DND-41 (cell line): ENCODE measurements at regions not wholly inside any gene's neighbourhood (a gene's known extent, or its start where the extent isn't known, plus 50 kb on each side); places are given as distances from the start of the nearest gene placed in this dataset.

ENCODE experiments used
- ATAC-seq: fragments of 200-7000 bp; cut with Tn5 transposase; 3 replicates; pipeline ENCODE4 v1.9.1; 2021; ENCODE audit warnings: low read depth; ENCODE audit not compliant: insufficient read depth
- DNase-seq: peaks from one replicate; pipeline ENCODE4 v3.0.0-alpha.2; 2020
- H2AFZ ChIP-seq: 2 replicates; pipeline ENCODE4 v1.6.0; 2012; ENCODE audit warnings: low read depth, low read length
- H3K27ac ChIP-seq: 2 replicates; pipeline ENCODE4 v1.5.1; 2012; ENCODE audit warnings: low read length, inconsistent platforms
- H3K27me3 ChIP-seq: fragments of 200-600 bp; sonication (generic); 2 replicates; pipeline ENCODE4 v1.6.0; 2012; ENCODE audit warnings: low read length, mild to moderate bottlenecking, inconsistent platforms; ENCODE audit not compliant: insufficient read depth, poor library complexity
- H3K36me3 ChIP-seq: 2 replicates; pipeline ENCODE4 v1.5.1; 2012; ENCODE audit warnings: low read length, inconsistent platforms; ENCODE audit not compliant: insufficient read depth
- H3K4me1 ChIP-seq: 2 replicates; pipeline ENCODE4 v1.5.1; 2012; ENCODE audit warnings: mild to moderate bottlenecking, low read length; ENCODE audit not compliant: insufficient read depth
- H3K4me2 ChIP-seq: 2 replicates; pipeline ENCODE4 v1.6.0; 2012; ENCODE audit warnings: mild to moderate bottlenecking, moderate library complexity, low read length, inconsistent platforms; ENCODE audit not compliant: insufficient read depth
- H3K4me3 ChIP-seq, 2 experiments: fragments of 200-600 bp in 1 of 2; shearing (Covaris generic) in 1 of 2; 2 replicates each; pipeline ENCODE4 v1.5.1; 2012 to 2016; ENCODE audit warnings: inconsistent platforms in 2 of 2, low read length in 2 of 2, mild to moderate bottlenecking in 2 of 2, low read depth in 1 of 2, moderate library complexity in 1 of 2
- H3K79me2 ChIP-seq: 2 replicates; pipeline ENCODE4 v1.6.0; 2012; ENCODE audit warnings: low read length, inconsistent platforms; ENCODE audit not compliant: insufficient read depth
- H3K9ac ChIP-seq: 2 replicates; pipeline ENCODE4 v1.6.0; 2012; ENCODE audit warnings: low read depth, mild to moderate bottlenecking, inconsistent platforms, low read length, moderate library complexity
- H3K9me3 ChIP-seq: 2 replicates; pipeline ENCODE4 v1.5.1; 2012; ENCODE audit warnings: low read length, moderate library complexity, mild to moderate bottlenecking, inconsistent platforms; ENCODE audit not compliant: insufficient read depth, severe bottlenecking
- H4K20me1 ChIP-seq: 2 replicates; pipeline ENCODE4 v1.6.0; 2012; ENCODE audit warnings: low read length; ENCODE audit not compliant: insufficient read depth
- CTCF ChIP-seq: IDR thresholded peaks from 2 replicates; pipeline ENCODE4 v1.5.1; 2012; ENCODE audit warnings: borderline replicate concordance, low read length, moderate library complexity, mild to moderate bottlenecking; ENCODE audit not compliant: poor library complexity, severe bottlenecking; ENCODE audit errors: extremely low read depth
- EZH2 ChIP-seq: IDR thresholded peaks from 3 replicates; pipeline ENCODE4 v1.6.1; 2012; ENCODE audit warnings: borderline replicate concordance, low read depth, mild to moderate bottlenecking, moderate library complexity, low read length, inconsistent platforms; ENCODE audit not compliant: severe bottlenecking

- Histone ChIP-seq H3K79me2 (no peaks in the 10 kb centered on the region), H3K9me3 (no peaks in the 10 kb centered on the region), H3K9ac (no peak overlapping the region), H3K4me2 (no peak overlapping the region), H3K27me3 (peaks cover 4% of the 10 kb centered on the region), H2AFZ (no peak overlapping the region), H3K4me3 (no peak overlapping the region), H3K36me3 (no peaks in the 10 kb centered on the region), H3K4me1 (no peaks in the 10 kb centered on the region), H3K27ac (no peak overlapping the region), H4K20me1 (0 out of 2 replicates have a peak, but pooled peaks cover 3% of the 10 kb centered on the region)
- ATAC-seq = no peak
- no peak for TF ChIP-seq CTCF
- TF ChIP-seq EZH2 = no peak
- DNase-seq = no peak
Observed at GRCh38 chr7:94099679-94100078, 95.5 kb upstream of the BET1 start.

DNA sequence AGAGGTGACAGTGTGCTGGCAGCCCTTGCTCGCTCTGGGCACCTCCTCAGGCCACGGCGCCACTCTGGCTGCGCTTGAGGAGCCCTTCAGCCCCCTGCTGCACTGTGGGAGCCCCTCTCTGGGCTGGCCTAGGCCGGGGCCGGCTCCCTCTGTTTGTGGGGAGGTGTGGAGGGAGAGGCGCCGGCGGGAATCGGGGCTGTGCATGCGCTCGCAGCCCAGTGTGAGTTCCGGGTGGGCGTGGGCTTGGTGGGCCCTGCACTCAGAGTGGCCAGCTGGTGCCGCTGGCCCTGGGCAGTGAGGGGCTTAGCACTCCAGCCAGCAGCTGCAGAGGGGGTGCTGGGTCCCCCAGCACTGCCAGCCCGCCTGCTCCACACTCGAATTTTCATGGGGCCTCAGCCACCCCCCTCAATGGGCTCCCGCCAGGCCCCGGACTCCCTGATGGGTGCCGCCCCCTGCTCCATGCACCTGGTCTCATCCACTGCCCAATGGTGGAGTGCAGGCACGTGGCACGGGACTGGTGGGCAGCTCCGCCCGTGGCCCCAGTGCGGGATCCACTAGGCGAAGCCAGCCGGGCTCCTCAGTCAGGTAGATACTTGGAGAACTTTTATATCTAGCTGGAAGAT lies 96.7 kb upstream of the BET1 start:
- Histone ChIP-seq H3K9me3 (no peaks in the 10 kb centered on the region), H3K4me2 (no peak overlapping the region), H4K20me1 (0 out of 2 replicates have a peak, but pooled peaks cover 2% of the 10 kb centered on the region), H3K79me2 (no peaks in the 10 kb centered on the region), H3K36me3 (no peaks in the 10 kb centered on the region), H2AFZ (no peak overlapping the region), H3K4me3 (no peak overlapping the region), H3K4me1 (no peaks in the 10 kb centered on the region), H3K27me3 (no peaks in the 10 kb centered on the region), H3K9ac (no peak overlapping the region), H3K27ac (no peak overlapping the region)
- TF ChIP-seq CTCF (no peak), EZH2 (no peak)
- DNase-seq = no peak
- no peak for ATAC-seq

DNA sequence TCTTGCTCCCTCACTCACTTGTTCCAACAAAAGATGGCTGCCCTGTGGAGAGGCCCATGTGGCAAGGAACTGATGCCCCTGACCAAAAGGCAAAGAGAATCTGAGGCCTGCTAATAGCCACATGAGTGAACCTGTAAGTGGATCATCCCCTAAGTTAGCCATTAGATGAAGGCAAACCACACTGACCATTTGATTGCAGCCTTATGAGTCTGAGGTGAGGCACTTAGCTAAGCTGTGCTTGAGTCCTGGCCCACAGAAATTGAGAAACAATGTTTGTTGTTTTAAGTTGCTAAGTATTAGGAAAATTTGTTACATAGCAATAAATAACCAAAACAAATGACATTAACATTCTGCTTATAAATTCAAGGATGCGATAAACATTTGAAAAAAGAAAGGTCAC lies 100.1 kb upstream of the BET1 start:
- no peak for DNase-seq
- H3K4me1 ChIP-seq = no peaks in the 10 kb centered on the region
- no peak overlapping the region for H3K27ac ChIP-seq

More for the DNA sequence above, 100.1 kb upstream of the BET1 start:
- peaks cover 2% of the 10 kb centered on the region for H3K27me3 ChIP-seq
- H4K20me1 ChIP-seq = no peaks in the 10 kb centered on the region
- no peak overlapping the region for H2AFZ ChIP-seq
- no peak overlapping the region for H3K4me3 ChIP-seq
- no peak overlapping the region for H3K4me2 ChIP-seq
- H3K79me2 ChIP-seq = no peaks in the 10 kb centered on the region
- H3K36me3 ChIP-seq = no peaks in the 10 kb centered on the region
- ATAC-seq = no peak
- no peak overlapping the region for H3K9ac ChIP-seq
- no peaks in the 10 kb centered on the region for H3K9me3 ChIP-seq
- no peak for TF ChIP-seq CTCF
